ENCODE measurements at regions not wholly inside any gene's neighbourhood (a gene's known extent, or its start where the extent isn't known, plus 50 kb on each side); places are given as distances from the start of the nearest gene placed in this dataset.

GRCh38 chr18:39805218-39805617 lies 2149.8 kb upstream of the PIK3C3 start:
- DNase-seq, result no peak

- no peak for DNase-seq
Observed at GRCh38 chr18:39802648-39803229, 2152.3 kb upstream of the PIK3C3 start.

GRCh38 chr18:39801848-39802247 lies 2153.2 kb upstream of the PIK3C3 start:
- DNase-seq, result no peak

- no peak for DNase-seq
Observed at GRCh38 chr18:39801010-39801409, 2154.0 kb upstream of the PIK3C3 start.

GRCh38 chr18:39799006-39799405 lies 2156.0 kb upstream of the PIK3C3 start:
- peak; percentile 28 for DNase-seq

GRCh38 chr18:39796393-39796792 lies 2158.6 kb upstream of the PIK3C3 start:
- DNase-seq, result peak; percentile 20

GRCh38 chr18:39795350-39795749 lies 2159.7 kb upstream of the PIK3C3 start:
- no peak for DNase-seq

GRCh38 chr18:39793609-39794008 lies 2161.4 kb upstream of the PIK3C3 start:
- no peak for DNase-seq

GRCh38 chr18:39788383-39788782 lies 2166.7 kb upstream of the PIK3C3 start:
- DNase-seq, result no peak

- DNase-seq, result no peak
Observed at GRCh38 chr18:39786477-39786876, 2168.6 kb upstream of the PIK3C3 start.

- no peak for DNase-seq
Observed at GRCh38 chr18:39784541-39784940, 2170.5 kb upstream of the PIK3C3 start.

- DNase-seq, result no peak
Observed at GRCh38 chr18:39781565-39781964, 2173.5 kb upstream of the PIK3C3 start.

GRCh38 chr18:39780774-39781173 lies 2174.3 kb upstream of the PIK3C3 start:
- no peak for DNase-seq

- DNase-seq, result no peak
Observed at GRCh38 chr18:39779926-39780325, 2175.1 kb upstream of the PIK3C3 start.

GRCh38 chr18:39776766-39777165 lies 2178.3 kb upstream of the PIK3C3 start:
- DNase-seq, result no peak

GRCh38 chr18:39774957-39775598 lies 2180.0 kb upstream of the PIK3C3 start:
- DNase-seq, result no peak

GRCh38 chr18:39773646-39774045 lies 2181.4 kb upstream of the PIK3C3 start:
- no peak for DNase-seq

GRCh38 chr18:39772155-39772919 lies 2182.7 kb upstream of the PIK3C3 start:
- no peak for DNase-seq

- DNase-seq, result no peak
Observed at GRCh38 chr18:39770399-39770798, 2184.6 kb upstream of the PIK3C3 start.

- DNase-seq, result no peak
Observed at GRCh38 chr18:39764873-39765272, 2190.2 kb upstream of the PIK3C3 start.

- DNase-seq, result no peak
Observed at GRCh38 chr18:39761273-39761672, 2193.8 kb upstream of the PIK3C3 start.

- DNase-seq, result no peak
Observed at GRCh38 chr18:39759926-39760325, 2194.3 kb upstream of the CELF4 start.

GRCh38 chr18:39753178-39753577 lies 2187.6 kb upstream of the CELF4 start:
- DNase-seq, result no peak

- no peak for DNase-seq
Observed at GRCh38 chr18:39752351-39752750, 2186.8 kb upstream of the CELF4 start.
